HK-2 (cell line): ENCODE measurements at regions not wholly inside any gene's neighbourhood (a gene's known extent, or its start where the extent isn't known, plus 50 kb on each side); places are given as distances from the start of the nearest gene placed in this dataset.

Source experiments
- DNase-seq: peaks from one replicate; pipeline ENCODE4 v3.0.0-alpha.2; 2018; ENCODE audit not compliant: unreplicated experiment

- DNase-seq, result no peak
These were observed 1110.5 kb upstream of the WWC1 start for GRCh38 chr5:167180906-167181305.

- DNase-seq, result no peak
These were observed 1085.6 kb upstream of the WWC1 start for GRCh38 chr5:167205881-167206280.

GRCh38 chr5:167207081-167207480 lies 1084.4 kb upstream of the WWC1 start:
- DNase-seq, result no peak

- no peak for DNase-seq
These were observed 1082.5 kb upstream of the WWC1 start for GRCh38 chr5:167208911-167209310.

GRCh38 chr5:167217097-167217743 lies 1074.2 kb upstream of the WWC1 start:
- no peak for DNase-seq

GRCh38 chr5:167219298-167219697 lies 1072.1 kb upstream of the WWC1 start:
- DNase-seq, result no peak

GRCh38 chr5:167226386-167226785 lies 1065.1 kb upstream of the WWC1 start:
- no peak for DNase-seq

- no peak for DNase-seq
These were observed 1063.3 kb upstream of the WWC1 start for GRCh38 chr5:167228134-167228533.

GRCh38 chr5:167229751-167230150 lies 1061.7 kb upstream of the WWC1 start:
- no peak for DNase-seq

GRCh38 chr5:167230414-167230813 lies 1061.0 kb upstream of the WWC1 start:
- DNase-seq, result no peak

GRCh38 chr5:167232675-167233311 lies 1058.7 kb upstream of the WWC1 start:
- DNase-seq, result no peak

GRCh38 chr5:167233507-167234220 lies 1057.8 kb upstream of the WWC1 start:
- no peak for DNase-seq

GRCh38 chr5:167241436-167242067 lies 1049.9 kb upstream of the WWC1 start:
- DNase-seq, result no peak

GRCh38 chr5:167242701-167243100 lies 1048.7 kb upstream of the WWC1 start:
- no peak for DNase-seq

GRCh38 chr5:167243463-167243862 lies 1048.0 kb upstream of the WWC1 start:
- DNase-seq, result no peak

- DNase-seq, result no peak
These were observed 1046.9 kb upstream of the WWC1 start for GRCh38 chr5:167244583-167244982.

- DNase-seq, result no peak
These were observed 1045.6 kb upstream of the WWC1 start for GRCh38 chr5:167245868-167246267.

GRCh38 chr5:167247816-167248215 lies 1043.6 kb upstream of the WWC1 start:
- DNase-seq, result no peak

GRCh38 chr5:167248257-167248656 lies 1043.2 kb upstream of the WWC1 start:
- DNase-seq, result no peak

GRCh38 chr5:167250996-167251395 lies 1040.4 kb upstream of the WWC1 start:
- DNase-seq, result no peak

- no peak for DNase-seq
These were observed 1037.3 kb upstream of the WWC1 start for GRCh38 chr5:167254132-167254531.

- DNase-seq, result no peak
These were observed 1035.5 kb upstream of the WWC1 start for GRCh38 chr5:167255926-167256325.

- DNase-seq, result no peak
These were observed 1031.6 kb upstream of the WWC1 start for GRCh38 chr5:167259806-167260205.
